ENCODE measurements at regions not wholly inside any gene's neighbourhood (a gene's known extent, or its start where the extent isn't known, plus 50 kb on each side); places are given as distances from the start of the nearest gene placed in this dataset.

DNA sequence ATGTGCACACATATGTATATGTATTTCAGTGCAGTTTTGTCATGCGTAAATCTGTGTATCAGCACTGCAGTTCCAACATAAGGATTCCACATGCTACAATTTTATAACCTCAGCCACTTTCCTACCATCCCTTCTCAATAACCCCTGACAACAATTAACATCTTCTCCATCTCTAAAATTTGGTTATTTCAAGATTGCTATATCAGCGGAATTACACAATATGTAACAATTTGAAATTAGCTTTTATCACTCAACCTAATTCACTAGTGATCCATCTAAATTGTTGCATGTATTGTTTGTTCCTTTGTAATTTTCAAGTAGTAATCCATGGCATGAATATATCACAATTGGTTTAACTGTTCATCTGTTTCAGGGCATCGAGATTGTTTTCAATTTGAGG is 511.3 kb downstream of the HAO1 start:
- DNase-seq (ENCODE audit: low spot score) (no peak), ATAC-seq (no peak)
- no peaks in the 10 kb centered on the region for H3F3A ChIP-seq (replicated peaks; ENCODE audit: low read depth)
- H3K27me3 ChIP-seq (ENCODE audit: insufficient read depth), result no peaks in the 10 kb centered on the region
- H3K79me2 ChIP-seq (replicated peaks; ENCODE audit: insufficient read depth), result no peaks in the 10 kb centered on the region
- no peak overlapping the region for H3K4me2 ChIP-seq
- no peaks in the 10 kb centered on the region for H4K20me1 ChIP-seq (replicated peaks; ENCODE audit: insufficient read depth)
- no peaks in the 10 kb centered on the region for H3K36me3 ChIP-seq (ENCODE audit: insufficient read depth)
- Mint-ChIP-seq H3K27me3 (ENCODE audit: insufficient read depth, low read depth, poor library complexity) (peaks cover 2% of the 10 kb centered on the region), H3K4me3 (no peak overlapping the region), H3K36me3 (ENCODE audit: low read depth) (no peaks in the 10 kb centered on the region), H3K4me1 (peaks cover 2% of the 10 kb centered on the region; the same call in 2 of the 3 replicates), H3K27ac (no peak overlapping the region), H3K9me3 (no peaks in the 10 kb centered on the region)
- no peaks in the 10 kb centered on the region; the same call in 1 of the 2 replicates for H3K4me1 ChIP-seq (ENCODE audit: insufficient read depth)
- H3K4me3 ChIP-seq, result no peak overlapping the region
- no peak overlapping the region for H2AFZ ChIP-seq
- no peak overlapping the region for H3K27ac ChIP-seq (ENCODE audit: low read depth)
- TF ChIP-seq POLR2AphosphoS5 (IDR thresholded peaks at IDR 0.05; ENCODE audit: low read depth) (no peak), EZH2 (IDR thresholded peaks at IDR 0.05; ENCODE audit: low read depth, unreplicated experiment) (no peak), EZH2phosphoT487 (IDR thresholded peaks at IDR 0.05; ENCODE audit: unreplicated experiment) (no peak), REST (IDR thresholded peaks at IDR 0.05; ENCODE audit: unreplicated experiment) (no peak), ZNF331 (CRISPR knock-in tag; IDR thresholded peaks at IDR 0.05; ENCODE audit: low read depth) (no peak), NANOG (IDR thresholded peaks at IDR 0.05; ENCODE audit: borderline replicate concordance) (no peak), ETS1 (IDR thresholded peaks at IDR 0.05) (no peak), ZNF114 (CRISPR knock-in tag; IDR thresholded peaks at IDR 0.05) (no peak), STAT1 (IDR thresholded peaks at IDR 0.05; ENCODE audit: unreplicated experiment) (no peak)
- TF ChIP-seq, protein P1, sequence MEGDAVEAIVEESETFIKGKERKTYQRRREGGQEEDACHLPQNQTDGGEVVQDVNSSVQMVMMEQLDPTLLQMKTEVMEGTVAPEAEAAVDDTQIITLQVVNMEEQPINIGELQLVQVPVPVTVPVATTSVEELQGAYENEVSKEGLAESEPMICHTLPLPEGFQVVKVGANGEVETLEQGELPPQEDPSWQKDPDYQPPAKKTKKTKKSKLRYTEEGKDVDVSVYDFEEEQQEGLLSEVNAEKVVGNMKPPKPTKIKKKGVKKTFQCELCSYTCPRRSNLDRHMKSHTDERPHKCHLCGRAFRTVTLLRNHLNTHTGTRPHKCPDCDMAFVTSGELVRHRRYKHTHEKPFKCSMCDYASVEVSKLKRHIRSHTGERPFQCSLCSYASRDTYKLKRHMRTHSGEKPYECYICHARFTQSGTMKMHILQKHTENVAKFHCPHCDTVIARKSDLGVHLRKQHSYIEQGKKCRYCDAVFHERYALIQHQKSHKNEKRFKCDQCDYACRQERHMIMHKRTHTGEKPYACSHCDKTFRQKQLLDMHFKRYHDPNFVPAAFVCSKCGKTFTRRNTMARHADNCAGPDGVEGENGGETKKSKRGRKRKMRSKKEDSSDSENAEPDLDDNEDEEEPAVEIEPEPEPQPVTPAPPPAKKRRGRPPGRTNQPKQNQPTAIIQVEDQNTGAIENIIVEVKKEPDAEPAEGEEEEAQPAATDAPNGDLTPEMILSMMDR (conservative IDR thresholded peaks at IDR 0.05; ENCODE audit: low read depth in 2 of 2), result no peak
- no peaks in the 10 kb centered on the region for H3K9me2 ChIP-seq (ENCODE audit: insufficient read depth)

- ATAC-seq, result no peak
- no peak for DNase-seq (ENCODE audit: low spot score)
- Histone ChIP-seq H3K4me3 (no peak overlapping the region), H3K4me1 (ENCODE audit: insufficient read depth) (no peaks in the 10 kb centered on the region; the same call in 1 of the 2 replicates), H3F3A (replicated peaks; ENCODE audit: low read depth) (no peaks in the 10 kb centered on the region), H3K4me2 (no peak overlapping the region), H2AFZ (no peak overlapping the region), H3K27me3 (ENCODE audit: insufficient read depth) (no peaks in the 10 kb centered on the region), H3K36me3 (ENCODE audit: insufficient read depth) (no peaks in the 10 kb centered on the region), H3K27ac (ENCODE audit: low read depth) (no peak overlapping the region), H3K9me2 (ENCODE audit: insufficient read depth) (no peaks in the 10 kb centered on the region), H4K20me1 (replicated peaks; ENCODE audit: insufficient read depth) (no peaks in the 10 kb centered on the region), H3K79me2 (replicated peaks; ENCODE audit: insufficient read depth) (no peaks in the 10 kb centered on the region)
- Mint-ChIP-seq H3K36me3 (ENCODE audit: low read depth) (no peaks in the 10 kb centered on the region), H3K9me3 (no peaks in the 10 kb centered on the region), H3K4me3 (no peak overlapping the region), H3K27me3 (ENCODE audit: insufficient read depth, low read depth, poor library complexity) (peaks cover 2% of the 10 kb centered on the region), H3K4me1 (peaks cover 2% of the 10 kb centered on the region; the same call in 2 of the 3 replicates), H3K27ac (no peak overlapping the region)
- TF ChIP-seq NANOG (IDR thresholded peaks at IDR 0.05; ENCODE audit: borderline replicate concordance), result no peak
- TF ChIP-seq ETS1 (IDR thresholded peaks at IDR 0.05), result no peak
Measured at GRCh38 chr20:7432612-7433011, 507.6 kb downstream of the HAO1 start.

Measured in GM23338 (cell line).